ENCODE measurements at regions not wholly inside any gene's neighbourhood (a gene's known extent, or its start where the extent isn't known, plus 50 kb on each side); places are given as distances from the start of the nearest gene placed in this dataset.
A peak's percentile ranks its signal among the peaks of the same experiment; 100 is the strongest.
"Not testable (repeated sequence)": the region's sequence is repeated elsewhere in the genome, so short reads cannot be mapped to it uniquely, and the experiment has no call there.

- no peak overlapping the region for H3K4me3 ChIP-seq
- H3K36me3 ChIP-seq, result no peaks in the 10 kb centered on the region
- no peak overlapping the region for H3K27ac ChIP-seq
- H3K9me3 ChIP-seq (replicated peaks), result 0 out of 2 replicates have a peak, but pooled peaks cover 2% of the 10 kb centered on the region
- no peaks in the 10 kb centered on the region for H3K27me3 ChIP-seq (replicated peaks)
- DNase-seq (ENCODE audit: low read depth in 1 of 2, low spot score in 2 of 2), result peak; percentile 54 to 64
- H3K4me1 ChIP-seq (replicated peaks), result no peaks in the 10 kb centered on the region
Measured at GRCh38 chr10:28432210-28432676, 100.7 kb upstream of the WAC start.

DNA sequence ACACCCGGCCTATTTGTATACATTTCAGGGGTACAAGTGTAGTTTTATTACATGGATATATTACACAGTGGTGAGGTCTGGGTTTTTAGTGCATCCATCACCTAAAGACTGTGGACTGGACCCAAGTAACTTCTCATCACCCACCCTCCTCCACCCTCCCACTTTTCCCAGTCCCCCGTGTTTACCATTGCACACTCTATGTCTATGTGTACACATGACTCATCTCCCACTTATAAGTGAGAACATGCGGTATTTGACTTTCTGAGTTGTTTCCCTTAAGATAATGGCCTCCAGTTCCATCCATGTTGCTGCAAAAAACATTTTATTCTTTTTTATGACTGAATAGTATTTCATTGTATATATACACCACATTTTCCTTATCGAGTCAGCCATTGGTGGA, 98.9 kb upstream of the WAC start:
- 0 out of 2 replicates have a peak, but pooled peaks cover 2% of the 10 kb centered on the region for H3K9me3 ChIP-seq (replicated peaks)
- no peak overlapping the region for H3K4me3 ChIP-seq
- H3K27me3 ChIP-seq (replicated peaks), result no peaks in the 10 kb centered on the region
- H3K36me3 ChIP-seq, result no peaks in the 10 kb centered on the region
- DNase-seq (ENCODE audit: low read depth in 1 of 2, low spot score in 2 of 2), result no peak
- no peak overlapping the region for H3K27ac ChIP-seq
- no peaks in the 10 kb centered on the region for H3K4me1 ChIP-seq (replicated peaks)

GRCh38 chr10:28442403-28442802, 90.5 kb upstream of the WAC start:
- DNase-seq (ENCODE audit: low read depth in 1 of 2, low spot score in 2 of 2), result no peak
- Histone ChIP-seq H3K27ac (no peak overlapping the region), H3K4me1 (replicated peaks) (no peaks in the 10 kb centered on the region), H3K36me3 (no peaks in the 10 kb centered on the region), H3K4me3 (no peak overlapping the region), H3K27me3 (replicated peaks) (no peaks in the 10 kb centered on the region), H3K9me3 (replicated peaks) (no peaks in the 10 kb centered on the region)

GRCh38 chr10:28444031-28444430, 88.9 kb upstream of the WAC start:
- Histone ChIP-seq H3K36me3 (no peaks in the 10 kb centered on the region), H3K27ac (no peak overlapping the region), H3K27me3 (replicated peaks) (no peaks in the 10 kb centered on the region), H3K4me1 (replicated peaks) (no peaks in the 10 kb centered on the region), H3K9me3 (replicated peaks) (no peaks in the 10 kb centered on the region), H3K4me3 (no peak overlapping the region)
- no peak for DNase-seq (ENCODE audit: low read depth in 1 of 2, low spot score in 2 of 2)

DNA sequence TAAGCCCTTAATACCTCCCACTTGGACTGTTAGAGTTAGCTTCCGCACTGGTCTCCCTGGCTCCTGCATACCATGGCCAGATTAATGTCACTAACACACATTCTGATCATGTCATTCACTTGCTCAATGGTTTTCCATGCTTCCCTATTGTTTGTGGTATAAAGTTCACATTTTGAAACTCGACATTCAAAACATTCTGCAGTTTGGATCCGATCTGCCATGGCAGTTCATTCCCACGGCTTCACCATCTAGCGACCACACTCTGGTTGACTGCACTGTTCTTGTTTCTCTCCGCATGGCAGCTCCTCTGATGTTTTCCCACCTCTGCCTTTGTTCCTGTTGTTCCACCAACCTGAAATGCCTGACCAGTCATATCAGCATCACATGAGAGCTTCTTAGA, 87.4 kb upstream of the WAC start:
- Histone ChIP-seq H3K27ac (no peak overlapping the region), H3K4me3 (no peak overlapping the region), H3K27me3 (replicated peaks) (no peaks in the 10 kb centered on the region), H3K36me3 (no peaks in the 10 kb centered on the region), H3K4me1 (replicated peaks) (no peaks in the 10 kb centered on the region), H3K9me3 (replicated peaks) (no peaks in the 10 kb centered on the region)
- no peak for DNase-seq (ENCODE audit: low read depth in 1 of 2, low spot score in 2 of 2)

GRCh38 chr10:28449382-28449781, 83.5 kb upstream of the WAC start:
- no peaks in the 10 kb centered on the region for H3K27me3 ChIP-seq (replicated peaks)
- H3K4me1 ChIP-seq (replicated peaks), result no peaks in the 10 kb centered on the region
- no peaks in the 10 kb centered on the region for H3K36me3 ChIP-seq
- no peak overlapping the region for H3K27ac ChIP-seq
- 0 out of 2 replicates have a peak, but pooled peaks cover 5% of the 10 kb centered on the region for H3K9me3 ChIP-seq (replicated peaks)
- DNase-seq (ENCODE audit: low read depth in 1 of 2, low spot score in 2 of 2), result no peak
- no peak overlapping the region for H3K4me3 ChIP-seq

DNA sequence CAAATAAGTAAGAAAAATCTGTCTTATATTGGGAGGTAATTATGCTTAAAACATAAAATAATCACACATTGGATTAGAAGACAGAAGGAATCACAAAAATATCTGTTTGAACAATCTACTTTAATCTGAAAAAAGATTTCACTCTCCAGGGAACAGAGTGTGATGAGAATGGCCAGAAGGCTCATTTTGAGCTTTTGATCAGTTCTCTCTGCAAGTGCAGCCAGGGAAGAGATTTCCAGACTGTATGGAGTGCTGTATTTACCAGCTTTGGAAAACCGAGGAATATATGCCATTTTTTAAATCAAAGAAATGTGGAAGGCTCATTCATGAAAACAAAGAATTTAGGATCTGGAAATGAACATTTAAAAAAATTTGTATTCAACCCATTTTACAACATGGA, 83.0 kb upstream of the WAC start:
- Histone ChIP-seq H3K9me3 (replicated peaks) (0 out of 2 replicates have a peak, but pooled peaks cover 5% of the 10 kb centered on the region), H3K4me3 (no peak overlapping the region), H3K36me3 (no peaks in the 10 kb centered on the region), H3K27me3 (replicated peaks) (no peaks in the 10 kb centered on the region), H3K4me1 (replicated peaks) (no peaks in the 10 kb centered on the region), H3K27ac (no peak overlapping the region)
- DNase-seq (ENCODE audit: low read depth in 1 of 2, low spot score in 2 of 2), result no peak

- no peak overlapping the region for H3K4me3 ChIP-seq
Measured at GRCh38 chr10:28453926-28454325, 79.0 kb upstream of the WAC start.

GRCh38 chr10:28457110-28457509, 75.8 kb upstream of the WAC start:
- Histone ChIP-seq H3K9me3 (replicated peaks) (0 out of 2 replicates have a peak, but pooled peaks cover 5% of the 10 kb centered on the region), H3K36me3 (no peaks in the 10 kb centered on the region), H3K4me1 (replicated peaks) (no peaks in the 10 kb centered on the region), H3K27me3 (replicated peaks) (no peaks in the 10 kb centered on the region), H3K4me3 (no peak overlapping the region), H3K27ac (no peak overlapping the region)
- DNase-seq (ENCODE audit: low read depth in 1 of 2, low spot score in 2 of 2), result no peak

More at GRCh38 chr10:28453926-28454325, 79.0 kb upstream of the WAC start:
- H3K27me3 ChIP-seq (replicated peaks), result no peaks in the 10 kb centered on the region
- H3K4me1 ChIP-seq (replicated peaks), result no peaks in the 10 kb centered on the region
- no peaks in the 10 kb centered on the region for H3K36me3 ChIP-seq
- DNase-seq (ENCODE audit: low read depth in 1 of 2, low spot score in 2 of 2), result no peak
- no peak overlapping the region for H3K27ac ChIP-seq
- 0 out of 2 replicates have a peak, but pooled peaks cover 5% of the 10 kb centered on the region for H3K9me3 ChIP-seq (replicated peaks)

GRCh38 chr10:28457873-28458272, 75.0 kb upstream of the WAC start:
- H3K27me3 ChIP-seq (replicated peaks); DNase-seq (ENCODE audit: low read depth in 1 of 2, low spot score in 2 of 2); H3K36me3 ChIP-seq; H3K27ac ChIP-seq; H3K4me3 ChIP-seq; H3K4me1 ChIP-seq (replicated peaks); H3K9me3 ChIP-seq (replicated peaks): not testable (repeated sequence)

DNA sequence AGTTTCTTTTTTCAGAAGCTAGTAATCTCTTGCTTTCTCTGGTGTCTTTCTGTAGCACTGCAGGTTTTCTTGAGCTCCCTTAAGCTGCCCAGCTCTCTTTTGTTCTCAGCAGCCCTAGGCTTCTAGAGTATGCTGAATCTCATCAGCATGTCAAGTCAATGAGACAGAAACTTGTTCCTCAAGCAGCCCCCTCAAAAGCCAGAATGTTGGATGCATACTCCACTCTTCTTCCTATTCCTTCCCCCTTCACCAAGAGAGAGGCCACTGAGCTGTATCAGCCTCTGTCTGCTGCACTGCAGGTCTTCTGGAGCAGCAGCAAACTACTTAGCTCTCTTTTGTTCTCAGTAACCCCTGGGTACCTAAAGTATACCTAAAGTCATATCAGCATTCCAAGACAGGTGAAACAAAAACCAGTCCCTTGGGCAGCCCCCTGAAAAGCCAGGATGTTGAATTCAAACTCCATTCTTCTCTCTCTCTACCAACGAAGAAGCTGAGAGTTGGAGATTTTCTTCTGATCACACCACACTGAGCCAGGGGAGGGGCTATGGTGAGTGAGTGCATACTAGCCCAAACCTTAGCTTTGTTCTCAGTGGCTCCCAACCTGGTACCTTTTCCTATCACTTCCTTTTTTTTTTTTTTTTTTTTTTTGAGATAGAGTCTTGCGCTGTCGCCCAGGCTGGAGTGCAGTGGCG, 73.3 kb upstream of the WAC start:
- Histone ChIP-seq H3K27ac (no peak overlapping the region), H3K4me3 (no peak overlapping the region), H3K9me3 (replicated peaks) (no peaks in the 10 kb centered on the region), H3K4me1 (replicated peaks) (no peaks in the 10 kb centered on the region), H3K27me3 (replicated peaks) (no peaks in the 10 kb centered on the region), H3K36me3 (no peaks in the 10 kb centered on the region)
- no peak for DNase-seq (ENCODE audit: low read depth in 1 of 2, low spot score in 2 of 2)

- no peak for DNase-seq (ENCODE audit: low read depth in 1 of 2, low spot score in 2 of 2)
- Histone ChIP-seq H3K4me3 (no peak overlapping the region), H3K9me3 (replicated peaks) (no peaks in the 10 kb centered on the region), H3K27ac (no peak overlapping the region), H3K4me1 (replicated peaks) (no peaks in the 10 kb centered on the region), H3K27me3 (replicated peaks) (no peaks in the 10 kb centered on the region), H3K36me3 (no peaks in the 10 kb centered on the region)
Measured at GRCh38 chr10:28463141-28463540, 69.8 kb upstream of the WAC start.

- Histone ChIP-seq H3K27ac (no peak overlapping the region), H3K4me1 (replicated peaks) (no peaks in the 10 kb centered on the region), H3K4me3 (no peak overlapping the region), H3K9me3 (replicated peaks) (no peaks in the 10 kb centered on the region), H3K27me3 (replicated peaks) (no peaks in the 10 kb centered on the region), H3K36me3 (no peaks in the 10 kb centered on the region)
- no peak for DNase-seq (ENCODE audit: low read depth in 1 of 2, low spot score in 2 of 2)
Measured at GRCh38 chr10:28463676-28464395, 69.1 kb upstream of the WAC start.

- Histone ChIP-seq H3K36me3 (no peaks in the 10 kb centered on the region), H3K27me3 (replicated peaks) (no peaks in the 10 kb centered on the region), H3K4me3 (no peak overlapping the region), H3K27ac (no peak overlapping the region), H3K9me3 (replicated peaks) (no peaks in the 10 kb centered on the region), H3K4me1 (replicated peaks) (no peaks in the 10 kb centered on the region)
- no peak for DNase-seq (ENCODE audit: low read depth in 1 of 2, low spot score in 2 of 2)
Measured at GRCh38 chr10:28467615-28468014, 65.3 kb upstream of the WAC start.

Data from SJSA1 (cell line).